ENCODE measurements at regions not wholly inside any gene's neighbourhood (a gene's known extent, or its start where the extent isn't known, plus 50 kb on each side); places are given as distances from the start of the nearest gene placed in this dataset.

DNA sequence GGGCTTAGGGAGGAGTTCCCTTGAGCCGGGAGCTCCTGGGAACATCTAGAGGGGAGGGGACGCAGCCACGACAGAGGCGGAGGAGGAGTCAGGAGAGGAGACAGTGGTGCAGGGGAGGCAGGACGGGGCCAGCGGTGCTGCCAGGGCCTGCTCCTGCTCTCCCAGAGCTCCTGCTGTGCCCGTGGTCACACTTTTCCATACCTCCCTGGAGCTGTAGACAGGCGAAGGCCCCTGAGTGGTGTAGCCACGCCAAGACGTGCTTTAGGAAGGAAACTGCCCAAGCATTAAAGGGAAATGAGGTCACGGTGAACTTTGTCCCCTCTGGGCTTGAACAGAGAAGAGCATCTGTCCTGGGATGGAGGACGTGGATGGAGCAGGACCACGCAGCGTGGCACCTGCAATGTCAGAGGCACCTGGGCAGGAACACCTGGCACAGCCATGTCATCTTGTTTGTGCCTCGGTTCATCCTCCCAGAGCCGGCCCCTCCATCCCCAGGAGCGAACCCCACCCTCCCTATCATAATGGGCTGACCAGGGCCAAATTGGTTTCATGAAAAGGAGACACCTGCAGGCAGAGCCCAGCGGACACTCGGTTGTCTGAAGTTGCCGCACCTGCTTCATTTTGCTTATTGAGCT lies 239.5 kb upstream of the SFSWAP start:
- TF ChIP-seq POLR2A (IDR thresholded peaks at IDR 0.05; ENCODE audit: low read depth, low read length), result no peak
- TF ChIP-seq POLR2AphosphoS5 (IDR thresholded peaks at IDR 0.05; ENCODE audit: low read depth, low read length), result no peak

Measured in GM12892 (cell line).